GM12875 (cell line): ENCODE measurements at regions not wholly inside any gene's neighbourhood (a gene's known extent, or its start where the extent isn't known, plus 50 kb on each side); places are given as distances from the start of the nearest gene placed in this dataset.
A peak's percentile ranks its signal among the peaks of the same experiment; 100 is the strongest.
"Not testable (repeated sequence)": the region's sequence is repeated elsewhere in the genome, so short reads cannot be mapped to it uniquely, and the experiment has no call there.

Experiments
- H3K4me3 ChIP-seq: one replicate; pipeline ENCODE4 v1.5.1; 2011; ENCODE audit warnings: low read depth, low read length, control low read depth
- TF ChIP-seq, protein P1 (sequence below): IDR thresholded peaks from 2 replicates; pipeline ENCODE4 v1.5.1; 2011; ENCODE audit warnings: low read depth, mild to moderate bottlenecking, control low read depth, inconsistent platforms, low read length, moderate library complexity, borderline replicate concordance; ENCODE audit not compliant: insufficient read depth

DNA sequence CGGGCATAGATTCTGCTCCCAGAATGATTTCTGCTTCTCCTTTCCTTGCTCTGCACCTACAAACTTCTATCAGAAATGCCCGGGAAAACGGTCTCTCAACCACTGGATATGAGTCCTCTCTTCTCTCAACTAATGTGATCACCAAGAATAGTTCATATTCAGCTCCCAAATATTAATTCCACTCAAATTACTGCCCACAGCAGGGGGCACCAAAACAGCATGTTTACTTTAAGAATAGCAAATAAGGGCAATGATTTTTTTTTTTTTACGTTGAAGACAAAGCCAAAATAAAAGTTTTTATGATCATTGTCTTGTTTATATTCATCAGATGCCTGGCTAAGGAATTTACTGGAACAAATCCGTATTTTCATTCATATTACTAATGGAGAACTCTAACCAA is 94.9 kb upstream of the PRSS1 start:
- TF ChIP-seq, protein P1, sequence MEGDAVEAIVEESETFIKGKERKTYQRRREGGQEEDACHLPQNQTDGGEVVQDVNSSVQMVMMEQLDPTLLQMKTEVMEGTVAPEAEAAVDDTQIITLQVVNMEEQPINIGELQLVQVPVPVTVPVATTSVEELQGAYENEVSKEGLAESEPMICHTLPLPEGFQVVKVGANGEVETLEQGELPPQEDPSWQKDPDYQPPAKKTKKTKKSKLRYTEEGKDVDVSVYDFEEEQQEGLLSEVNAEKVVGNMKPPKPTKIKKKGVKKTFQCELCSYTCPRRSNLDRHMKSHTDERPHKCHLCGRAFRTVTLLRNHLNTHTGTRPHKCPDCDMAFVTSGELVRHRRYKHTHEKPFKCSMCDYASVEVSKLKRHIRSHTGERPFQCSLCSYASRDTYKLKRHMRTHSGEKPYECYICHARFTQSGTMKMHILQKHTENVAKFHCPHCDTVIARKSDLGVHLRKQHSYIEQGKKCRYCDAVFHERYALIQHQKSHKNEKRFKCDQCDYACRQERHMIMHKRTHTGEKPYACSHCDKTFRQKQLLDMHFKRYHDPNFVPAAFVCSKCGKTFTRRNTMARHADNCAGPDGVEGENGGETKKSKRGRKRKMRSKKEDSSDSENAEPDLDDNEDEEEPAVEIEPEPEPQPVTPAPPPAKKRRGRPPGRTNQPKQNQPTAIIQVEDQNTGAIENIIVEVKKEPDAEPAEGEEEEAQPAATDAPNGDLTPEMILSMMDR, result no peak

DNA sequence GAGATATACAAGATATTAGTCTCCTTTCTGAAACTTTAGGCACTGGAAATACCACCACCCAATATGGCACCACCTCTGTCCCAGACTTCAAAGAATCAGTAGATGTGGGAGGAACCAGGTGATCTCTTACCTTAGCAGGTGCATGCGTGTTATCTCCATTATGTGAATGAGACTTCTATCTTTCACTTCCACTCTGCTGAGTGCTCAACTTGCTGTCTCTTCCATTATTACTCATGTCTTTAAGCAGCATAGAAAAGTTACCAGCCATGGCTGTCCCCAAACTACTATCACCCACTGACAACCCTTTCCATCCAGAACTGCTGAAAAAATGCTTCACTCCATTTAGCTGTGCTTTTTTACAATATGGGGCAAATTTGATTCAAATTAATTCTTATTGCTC is 101.5 kb upstream of the PRSS1 start:
- H3K4me3 ChIP-seq, result no peak overlapping the region
- TF ChIP-seq, protein P1, result no peak

More for the DNA sequence above, 94.9 kb upstream of the PRSS1 start:
- H3K4me3 ChIP-seq, result no peak overlapping the region

DNA sequence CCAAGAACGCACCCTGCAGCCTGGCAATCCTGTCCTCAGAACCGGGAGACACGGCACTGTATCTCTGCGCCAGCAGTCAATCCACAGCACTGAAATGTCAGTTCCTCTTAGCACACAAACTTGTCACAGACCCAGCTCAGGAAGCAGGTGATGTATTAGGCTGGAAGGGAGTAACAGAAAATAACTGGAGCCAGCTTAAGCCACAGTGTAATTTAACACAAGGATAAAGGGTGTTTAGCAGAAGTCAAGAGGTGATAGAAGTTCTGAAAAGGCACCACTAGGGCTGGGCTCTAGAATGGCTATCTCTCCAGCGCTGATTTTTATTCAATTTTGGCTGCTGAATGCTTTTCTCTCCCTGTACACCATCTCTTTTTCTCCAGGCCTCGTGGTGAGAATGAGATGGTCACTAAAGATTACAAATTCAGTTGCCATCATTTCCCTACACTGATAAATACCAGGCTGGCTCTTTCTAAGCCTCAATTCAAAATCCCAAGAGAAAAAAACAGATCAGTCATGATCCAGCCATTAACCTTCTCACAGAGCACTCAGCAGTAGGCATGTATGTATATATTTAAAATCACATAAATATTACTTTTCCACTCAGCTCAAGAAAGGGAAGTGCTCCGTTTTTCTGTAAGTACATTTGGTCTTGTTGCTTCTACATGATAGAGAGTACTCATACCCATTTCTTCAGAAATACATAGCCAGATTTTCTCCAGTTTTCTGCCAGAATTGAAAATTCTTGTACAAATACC is 102.7 kb upstream of the PRSS1 start:
- TF ChIP-seq, protein P1, result no peak
- H3K4me3 ChIP-seq, result no peak overlapping the region

DNA sequence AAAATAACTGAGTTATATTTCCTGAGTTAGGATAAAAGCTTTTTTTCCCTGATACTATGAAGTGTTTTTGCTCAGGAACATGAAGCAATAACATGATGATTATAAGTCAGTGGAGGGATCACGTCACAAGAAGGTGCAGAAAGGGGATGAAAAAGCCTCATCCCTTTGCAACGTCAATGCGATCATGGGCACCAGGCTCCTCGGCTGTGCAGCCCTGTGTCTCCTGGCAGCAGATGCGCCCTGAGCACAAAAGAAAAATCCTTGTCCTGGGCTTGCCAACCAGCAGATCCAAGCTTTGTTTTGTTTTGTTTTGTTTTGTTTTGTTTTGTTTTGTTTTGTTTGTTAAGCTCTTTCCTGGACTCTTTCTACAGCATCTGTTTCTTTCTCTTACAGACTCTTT is 103.5 kb upstream of the PRSS1 start:
- TF ChIP-seq, protein P1, result no peak

DNA sequence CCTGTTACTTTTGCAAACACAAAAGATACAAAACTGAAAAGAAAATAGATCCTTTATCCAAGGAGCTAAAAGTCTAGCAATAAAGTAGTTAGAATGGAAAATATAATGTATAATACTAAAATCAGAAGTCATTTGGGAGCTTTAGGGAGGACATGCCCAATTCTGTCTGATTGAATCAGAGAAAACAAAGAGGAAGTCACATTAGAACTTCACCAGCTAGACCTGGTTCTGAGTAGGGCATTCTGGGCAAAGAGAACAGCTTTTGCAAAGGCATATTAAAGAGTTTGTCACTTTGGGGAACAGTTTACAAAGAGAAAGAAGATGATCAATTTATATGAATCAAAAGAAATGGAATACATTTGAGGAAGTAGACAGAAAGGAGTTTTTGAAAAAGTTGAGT is 107.0 kb upstream of the PRSS1 start:
- H3K4me3 ChIP-seq, result no peak overlapping the region
- TF ChIP-seq, protein P1, result no peak

More for the DNA sequence above, 103.5 kb upstream of the PRSS1 start:
- H3K4me3 ChIP-seq, result peak overlapping the region; percentile 16

DNA sequence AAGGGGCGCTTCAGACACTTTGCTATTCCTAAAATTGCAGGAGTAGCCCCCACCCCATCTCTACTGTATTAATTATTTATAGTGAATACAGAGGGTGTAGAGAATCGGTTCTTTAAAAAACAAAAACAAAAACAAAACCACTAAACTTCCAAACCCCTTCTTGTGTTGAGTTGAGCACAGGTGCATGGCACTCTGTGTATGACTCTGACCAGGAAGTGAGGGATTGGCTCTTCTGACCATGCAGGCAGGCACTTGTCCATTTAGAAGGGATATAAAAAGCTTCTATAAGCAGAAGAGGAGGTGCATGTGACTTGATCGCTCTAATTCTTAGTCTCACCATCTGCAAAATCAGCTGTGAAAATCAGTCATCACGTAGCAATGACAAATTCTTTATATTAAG is 108.0 kb upstream of the PRSS1 start:
- H3K4me3 ChIP-seq, result not testable (repeated sequence)

DNA sequence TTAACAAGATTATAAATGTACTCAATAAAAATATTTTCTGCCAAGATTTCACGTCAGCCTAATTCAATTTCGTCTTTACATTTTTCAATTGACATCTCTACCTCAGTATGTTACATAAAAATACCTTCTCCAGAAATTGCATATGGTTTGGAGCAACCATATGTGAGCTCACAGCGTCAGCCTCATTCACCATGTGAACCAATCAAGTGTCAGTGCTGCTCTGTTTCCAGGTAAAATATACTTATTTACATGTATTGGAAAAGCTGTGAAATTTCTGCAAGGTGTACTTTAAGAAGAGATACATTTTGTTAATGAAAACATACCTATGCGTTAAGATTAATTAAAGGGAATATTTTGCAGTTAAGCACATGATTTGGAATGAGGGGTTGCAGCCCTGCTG is 110.7 kb upstream of the PRSS1 start:
- H3K4me3 ChIP-seq, result no peak overlapping the region
- TF ChIP-seq, protein P1, result no peak
